HCT116 (cell line): ENCODE measurements at regions not wholly inside any gene's neighbourhood (a gene's known extent, or its start where the extent isn't known, plus 50 kb on each side); places are given as distances from the start of the nearest gene placed in this dataset.

Source experiments
- ATAC-seq: fragments of 200-7000 bp; cut with Tn5 transposase; 2 replicates; pipeline ENCODE4 v1.9.1; 2020; ENCODE audit warnings: mild to moderate bottlenecking, moderate library complexity
- BruUV-seq: library from RNA; stranded (reverse); fragments of 400-500 nt; replicated peaks from 2 replicates; lab custom pipeline; 2021; lab: Mats Ljungman, UMichigan
- CTCF ChIA-PET: fragments of 300-600 bp; sonication (Branson Sonifier 250); formaldehyde crosslinking; loops from one replicate; lab custom pipeline; 2021; ENCODE audit warnings: antibody characterized with exemption; lab: Charles Lee
- POLR2A ChIA-PET: fragments of 300-600, 350-600 bp; sonication (Branson Sonifier 250); formaldehyde crosslinking; loops from one replicate; lab custom pipeline; 2021; ENCODE audit warnings: antibody characterized with exemption; lab: Charles Lee
- RAD21 ChIA-PET, 2 experiments: fragments of 300-600 bp; sonication (Branson Sonifier 250); formaldehyde crosslinking; loops; one replicate each; lab custom pipeline; 2023; ENCODE audit warnings: low total read pairs in 2 of 2; ENCODE audit not compliant: uncharacterized antibody in 2 of 2, unreplicated experiment in 2 of 2, low non-redundant PET in 1 of 2; lab: Charles Lee
- DNase-seq: peaks from one replicate; pipeline ENCODE4 v3.0.0-alpha.2; 2010; ENCODE audit warnings: low read depth, low spot score
- H2AFZ ChIP-seq: fragments of 200-600 bp; shearing (Covaris generic), sonication (generic); 2 replicates; pipeline ENCODE4 v1.6.1; 2017; ENCODE audit warnings: low read depth, mixed run types, mixed read lengths, antibody characterized with exemption, low read length; ENCODE audit not compliant: poor library complexity, severe bottlenecking
- H3K27ac ChIP-seq: 2 replicates; pipeline ENCODE4 v1.5.1; 2012; ENCODE audit warnings: low read depth, low read length
- H3K27me3 ChIP-seq: fragments of 200-600 bp; sonication (generic); 2 replicates; pipeline ENCODE4 v1.6.1; 2016; ENCODE audit warnings: mixed run types, low read length, mixed read lengths; ENCODE audit not compliant: insufficient read depth
- H3K36me3 ChIP-seq, 2 experiments: fragments of 200-500 bp in 1 of 2; fragments of 200-600 bp in 1 of 2; sonication (Bioruptor generic) in 1 of 2; sonication (generic) in 1 of 2; 2 replicates each; pipeline versions ENCODE4 v1.5.1 to v1.6.1; 2014 to 2016; ENCODE audit warnings: low read length in 2 of 2, inconsistent platforms in 1 of 2, mixed read lengths in 1 of 2, mixed run types in 1 of 2; ENCODE audit not compliant: insufficient read depth in 2 of 2, control insufficient read depth in 1 of 2
- H3K4me1 ChIP-seq, 2 experiments: fragments of 200-600 bp in 1 of 2; sonication (generic) in 1 of 2; 2 replicates each; pipeline versions ENCODE4 v1.5.1 to v1.6.1; 2012 to 2017; ENCODE audit warnings: low read length in 2 of 2, inconsistent platforms in 1 of 2, mild to moderate bottlenecking in 1 of 2, mixed read lengths in 1 of 2, mixed run types in 1 of 2, moderate library complexity in 1 of 2; ENCODE audit not compliant: insufficient read depth in 2 of 2, control insufficient read depth in 1 of 2
- H3K4me2 ChIP-seq: fragments of 200-600 bp; sonication (generic); 2 replicates; pipeline ENCODE4 v1.6.1; 2017; ENCODE audit warnings: mixed run types, low read length, mixed read lengths
- H3K4me3 ChIP-seq, 2 experiments: fragments of 200-600 bp in 1 of 2; sonication (generic) in 1 of 2; replicated peaks in 1 of 2; 2 replicates each; pipeline ENCODE4 v1.5.1; 2011 to 2016; ENCODE audit warnings: low read length in 2 of 2, control low read depth in 1 of 2, low read depth in 1 of 2, mild to moderate bottlenecking in 1 of 2, mixed read lengths in 1 of 2, mixed run types in 1 of 2
- H3K79me2 ChIP-seq: fragments of 200-600 bp; sonication (generic); 2 replicates; pipeline ENCODE4 v1.6.1; 2017; ENCODE audit warnings: mild to moderate bottlenecking, mixed run types, low read length, moderate library complexity, mixed read lengths; ENCODE audit not compliant: insufficient read depth
- H3K9ac ChIP-seq: fragments of 200-600 bp; sonication (generic); 2 replicates; pipeline ENCODE4 v1.6.1; 2016; ENCODE audit warnings: low read length, mixed read lengths
- H3K9me2 ChIP-seq: fragments of 200-600 bp; sonication (generic), shearing (Covaris generic); 2 replicates; pipeline ENCODE4 v1.6.1; 2017; ENCODE audit warnings: mixed run types, mild to moderate bottlenecking, moderate library complexity; ENCODE audit not compliant: insufficient read depth
- H3K9me3 ChIP-seq, 2 experiments: fragments of 200-500 bp in 1 of 2; fragments of 200-600 bp in 1 of 2; sonication (Bioruptor generic) in 1 of 2; sonication (generic) in 1 of 2; 2 replicates each; pipeline ENCODE4 v1.6.1; 2014 to 2017; ENCODE audit warnings: low read length in 2 of 2, mixed read lengths in 2 of 2, inconsistent platforms in 1 of 2, low read depth in 1 of 2, mild to moderate bottlenecking in 1 of 2, mixed run types in 1 of 2, moderate library complexity in 1 of 2; ENCODE audit not compliant: control insufficient read depth in 1 of 2, insufficient read depth in 1 of 2
- H4K20me1 ChIP-seq: fragments of 200-600 bp; sonication (generic), shearing (Covaris generic); 2 replicates; pipeline ENCODE4 v1.6.1; 2017; ENCODE audit warnings: mixed run types, mild to moderate bottlenecking, moderate library complexity; ENCODE audit not compliant: insufficient read depth
- ATF3 ChIP-seq: IDR thresholded peaks from 2 replicates; pipeline ENCODE4 v1.6.1; 2012
- CEBPB ChIP-seq: IDR thresholded peaks from 2 replicates; pipeline ENCODE4 v1.6.1; 2012; ENCODE audit warnings: low read depth
- CTCF ChIP-seq, 3 experiments: fragments of 200-600 bp in 1 of 3; sonication (generic) in 1 of 3; IDR thresholded peaks in 2 of 3; conservative IDR thresholded peaks in 1 of 3; 2 replicates each; pipeline ENCODE4 v1.5.1; 2012 to 2017; ENCODE audit warnings: low read depth in 2 of 3, low read length in 2 of 3, antibody characterized with exemption in 1 of 3, borderline replicate concordance in 1 of 3, control low read depth in 1 of 3, mild to moderate bottlenecking in 1 of 3, mixed read lengths in 1 of 3, mixed run types in 1 of 3, moderate library complexity in 1 of 3; ENCODE audit not compliant: insufficient read depth in 1 of 3
- EGR1 ChIP-seq: IDR thresholded peaks from 2 replicates; pipeline ENCODE4 v1.6.1; 2012; ENCODE audit warnings: low read depth
- FOSL1 ChIP-seq: IDR thresholded peaks from 2 replicates; pipeline ENCODE4 v1.6.1; 2012; ENCODE audit warnings: low read depth
- JUND ChIP-seq: IDR thresholded peaks from 2 replicates; pipeline ENCODE4 v1.6.1; 2012
- POLR2AphosphoS5 ChIP-seq: IDR thresholded peaks from 2 replicates; pipeline ENCODE4 v1.6.1; 2011; ENCODE audit warnings: mild to moderate bottlenecking, low read depth, low read length, moderate library complexity
- SIN3A ChIP-seq: IDR thresholded peaks from 2 replicates; pipeline ENCODE4 v1.6.1; 2012; ENCODE audit warnings: low read depth
- SRF ChIP-seq: IDR thresholded peaks from 2 replicates; pipeline ENCODE4 v1.6.1; 2012; ENCODE audit warnings: low read depth
- TCF7L2 ChIP-seq: IDR thresholded peaks from 2 replicates; pipeline ENCODE4 v1.7.0; 2011; ENCODE audit warnings: borderline replicate concordance, inconsistent platforms; ENCODE audit not compliant: insufficient read depth, insufficient read length; ENCODE audit errors: extremely low read depth
- ZFX ChIP-seq: fragments of 450-650 bp; IDR thresholded peaks from 2 replicates; pipeline ENCODE4 v1.6.1; 2017
- ZNF274 ChIP-seq: fragments of 200-500 bp; sonication (Bioruptor generic); IDR thresholded peaks from 2 replicates; pipeline ENCODE4 v1.6.1; 2014; ENCODE audit warnings: mild to moderate bottlenecking, low read depth, low read length, inconsistent platforms
- intact Hi-C: fragments of 100-400 bp; cut with micrococcal nuclease; formaldehyde crosslinking; loops from 2 replicates; pipeline ENCODE4 v1.10.0; 2022
- TF ChIP-seq, protein P1 (sequence below): IDR thresholded peaks from 2 replicates; pipeline ENCODE4 v1.6.1; 2011; ENCODE audit warnings: mild to moderate bottlenecking, low read length, moderate library complexity; ENCODE audit not compliant: insufficient replicate concordance; ENCODE audit errors: extremely low read depth

DNA sequence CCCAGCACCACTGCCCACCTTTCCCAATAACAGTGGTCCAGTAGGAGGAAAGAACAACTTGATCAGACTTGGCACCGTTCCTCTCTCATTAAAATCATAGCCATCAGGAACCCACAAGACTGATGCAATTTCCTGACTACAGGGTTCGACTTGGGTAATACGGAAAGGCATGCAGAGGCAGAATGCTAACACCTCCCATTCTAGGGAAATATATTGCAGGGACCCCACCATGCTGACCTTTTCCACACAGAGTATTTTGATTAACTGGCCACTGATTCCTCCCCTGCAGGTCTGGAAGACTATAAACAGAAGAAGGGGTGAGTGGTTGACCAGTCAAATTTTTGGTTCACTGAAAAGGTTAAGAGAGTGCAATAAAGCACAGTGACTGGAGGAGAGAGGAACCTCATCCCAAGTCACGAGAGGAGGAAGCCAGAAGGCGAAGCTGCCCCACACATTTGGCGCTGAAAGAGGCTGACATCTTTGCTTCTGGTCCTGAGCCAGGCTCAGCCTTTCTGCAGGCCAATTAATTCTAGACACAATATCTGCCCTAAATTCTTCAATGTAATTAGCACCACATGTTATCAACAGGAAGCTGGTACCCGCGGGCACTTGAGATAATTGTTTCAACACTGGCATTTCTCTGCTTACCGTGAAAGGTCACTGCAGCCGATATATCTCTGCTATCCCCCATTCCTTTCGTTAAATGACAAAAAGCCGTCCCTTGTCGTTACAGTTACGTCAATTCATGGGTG is 64.7 kb upstream of the SPOCK1 start:
- Histone ChIP-seq H3K9me3 (no peaks in the 10 kb centered on the region), H3K9me2 (no peaks in the 10 kb centered on the region), H4K20me1 (no peaks in the 10 kb centered on the region), H3K4me3 (no peak overlapping the region), H2AFZ (no peak overlapping the region), H3K36me3 (no peaks in the 10 kb centered on the region), H3K27ac (no peak overlapping the region), H3K27me3 (peaks cover 6% of the 10 kb centered on the region; the same call in 1 of the 2 replicates), H3K4me1 (no peaks in the 10 kb centered on the region), H3K4me2 (no peak overlapping the region), H3K9ac (no peak overlapping the region), H3K79me2 (no peaks in the 10 kb centered on the region)
- no peak for DNase-seq
- no peak for TF ChIP-seq ZFX
- TF ChIP-seq JUND, result no peak
- no peak for TF ChIP-seq EGR1
- no peak for TF ChIP-seq ZNF274
- no peak for TF ChIP-seq TCF7L2
- TF ChIP-seq FOSL1, result no peak
- no peak for ATAC-seq
- ChIA-PET CTCF (no interaction called here), RAD21 (no interaction called here), POLR2A (no interaction called here)
- intact Hi-C loops, result no loop called here
- BruUV-seq, result no TSS peak

DNA sequence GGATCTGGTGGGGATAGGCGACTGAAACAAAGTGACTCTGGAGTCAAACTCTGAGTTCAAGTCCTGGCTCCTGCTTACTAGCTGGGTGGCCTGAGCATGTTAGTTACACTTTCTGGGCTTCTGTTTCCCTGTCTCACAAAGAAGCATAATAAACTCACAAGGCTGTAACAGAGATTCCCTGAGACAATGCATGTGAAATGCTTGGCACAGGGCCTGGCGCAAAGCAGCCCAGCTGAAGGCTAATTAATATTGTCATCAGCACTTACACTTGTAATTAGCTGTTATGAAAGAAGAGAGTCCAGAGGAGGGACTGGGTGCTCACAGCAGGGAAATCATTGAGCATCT is 64.1 kb upstream of the SPOCK1 start:
- ChIA-PET RAD21 (no interaction called here), CTCF (no interaction called here), POLR2A (no interaction called here)
- DNase-seq (no peak), ATAC-seq (no peak)
- H3K27me3 ChIP-seq, result peaks cover 6% of the 10 kb centered on the region; the same call in 1 of the 2 replicates
- no peaks in the 10 kb centered on the region for H3K9me2 ChIP-seq
- no peak overlapping the region for H3K27ac ChIP-seq
- no peaks in the 10 kb centered on the region for H4K20me1 ChIP-seq
- no peaks in the 10 kb centered on the region for H3K36me3 ChIP-seq
- no peak overlapping the region for H3K4me3 ChIP-seq
- TF ChIP-seq CTCF (IDR thresholded peaks at IDR 0.05 in 2 of 3, conservative IDR thresholded peaks at IDR 0.05 in 1 of 3; ENCODE audit: borderline replicate concordance in 1 of 3, insufficient read depth in 1 of 3, low read depth in 2 of 3, low read length in 2 of 3) (no peak), SRF (no peak), POLR2AphosphoS5 (no peak), SIN3A (no peak), ATF3 (no peak), CEBPB (no peak)
- TF ChIP-seq, protein P1, sequence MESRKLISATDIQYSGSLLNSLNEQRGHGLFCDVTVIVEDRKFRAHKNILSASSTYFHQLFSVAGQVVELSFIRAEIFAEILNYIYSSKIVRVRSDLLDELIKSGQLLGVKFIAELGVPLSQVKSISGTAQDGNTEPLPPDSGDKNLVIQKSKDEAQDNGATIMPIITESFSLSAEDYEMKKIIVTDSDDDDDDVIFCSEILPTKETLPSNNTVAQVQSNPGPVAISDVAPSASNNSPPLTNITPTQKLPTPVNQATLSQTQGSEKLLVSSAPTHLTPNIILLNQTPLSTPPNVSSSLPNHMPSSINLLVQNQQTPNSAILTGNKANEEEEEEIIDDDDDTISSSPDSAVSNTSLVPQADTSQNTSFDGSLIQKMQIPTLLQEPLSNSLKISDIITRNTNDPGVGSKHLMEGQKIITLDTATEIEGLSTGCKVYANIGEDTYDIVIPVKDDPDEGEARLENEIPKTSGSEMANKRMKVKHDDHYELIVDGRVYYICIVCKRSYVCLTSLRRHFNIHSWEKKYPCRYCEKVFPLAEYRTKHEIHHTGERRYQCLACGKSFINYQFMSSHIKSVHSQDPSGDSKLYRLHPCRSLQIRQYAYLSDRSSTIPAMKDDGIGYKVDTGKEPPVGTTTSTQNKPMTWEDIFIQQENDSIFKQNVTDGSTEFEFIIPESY, result no peak
- no peak overlapping the region for H3K9ac ChIP-seq
- H3K4me1 ChIP-seq, result no peaks in the 10 kb centered on the region
- no TSS peak for BruUV-seq
- H3K79me2 ChIP-seq, result no peaks in the 10 kb centered on the region
- H3K9me3 ChIP-seq, result no peaks in the 10 kb centered on the region
- H3K4me2 ChIP-seq, result no peak overlapping the region
- H2AFZ ChIP-seq, result no peak overlapping the region
- intact Hi-C loops, result no loop called here
